Neural progenitor cell (in vitro differentiated cells): ENCODE measurements at regions not wholly inside any gene's neighbourhood (a gene's known extent, or its start where the extent isn't known, plus 50 kb on each side); places are given as distances from the start of the nearest gene placed in this dataset.
A peak's percentile ranks its signal among the peaks of the same experiment; 100 is the strongest.

Source experiments
- DNase-seq: peaks from one replicate; pipeline ENCODE4 v3.0.0-alpha.2; 2016; ENCODE audit warnings: low spot score
- H2AFZ ChIP-seq: fragments of 200-600 bp; sonication (generic); replicated peaks from 2 replicates; pipeline ENCODE4 v1.6.1; 2016; ENCODE audit warnings: antibody characterized with exemption
- H3F3A ChIP-seq: fragments of 200-600 bp; sonication (generic); 2 replicates; pipeline ENCODE4 v1.6.1; 2016; ENCODE audit warnings: antibody characterized with exemption, low read depth
- H3K27ac ChIP-seq: fragments of 200-600 bp; sonication (generic); 2 replicates; pipeline ENCODE4 v1.5.1; 2016; ENCODE audit warnings: mild to moderate bottlenecking
- H3K27me3 ChIP-seq: fragments of 200-600 bp; sonication (generic); 2 replicates; pipeline ENCODE4 v1.6.1; 2016; ENCODE audit warnings: mild to moderate bottlenecking, moderate library complexity
- H3K36me3 ChIP-seq: fragments of 200-600 bp; sonication (generic); 2 replicates; pipeline ENCODE4 v1.5.1; 2016
- H3K4me1 ChIP-seq: fragments of 200-600 bp; sonication (generic); 2 replicates; pipeline ENCODE4 v1.6.1; 2016; ENCODE audit warnings: mixed run types
- H3K4me2 ChIP-seq: fragments of 200-600 bp; sonication (generic); 2 replicates; pipeline ENCODE4 v1.6.1; 2016
- H3K4me3 ChIP-seq: fragments of 200-600 bp; sonication (generic); 2 replicates; pipeline ENCODE4 v1.5.1; 2016
- H3K79me2 ChIP-seq: fragments of 200-600 bp; sonication (generic); 2 replicates; pipeline ENCODE4 v1.6.1; 2016; ENCODE audit warnings: low read depth
- H3K9ac ChIP-seq: fragments of 200-600 bp; sonication (generic); 2 replicates; pipeline ENCODE4 v1.6.1; 2016
- H3K9me3 ChIP-seq: fragments of 200-600 bp; sonication (generic); 2 replicates; pipeline ENCODE4 v1.5.1; 2016; ENCODE audit warnings: low read depth
- H4K20me1 ChIP-seq: fragments of 200-600 bp; sonication (generic); 2 replicates; pipeline ENCODE4 v1.6.1; 2016; ENCODE audit warnings: low read depth
- H3K27ac Mint-ChIP-seq: 3 replicates; pipeline ENCODE4 v1.8.0; 2021; ENCODE audit warnings: mixed read lengths
- H3K27me3 Mint-ChIP-seq: 2 replicates; pipeline ENCODE4 v1.8.0; 2022; ENCODE audit warnings: low read depth, mild to moderate bottlenecking, inconsistent platforms, moderate library complexity, mixed read lengths; ENCODE audit not compliant: insufficient read depth
- H3K36me3 Mint-ChIP-seq: 3 replicates; pipeline ENCODE4 v1.8.0; 2021; ENCODE audit warnings: mixed read lengths
- H3K4me1 Mint-ChIP-seq: 3 replicates; pipeline ENCODE4 v1.8.0; 2021; ENCODE audit warnings: mixed read lengths
- H3K4me3 Mint-ChIP-seq: 3 replicates; pipeline ENCODE4 v1.8.0; 2021; ENCODE audit warnings: mild to moderate bottlenecking, moderate library complexity, mixed read lengths
- H3K9me3 Mint-ChIP-seq: 3 replicates; pipeline ENCODE4 v1.8.0; 2020; ENCODE audit warnings: mixed read lengths
- EZH2 ChIP-seq: fragments of 200-600 bp; sonication (generic); IDR thresholded peaks from 2 replicates; pipeline ENCODE4 v1.6.1; 2017; ENCODE audit warnings: antibody characterized with exemption, mild to moderate bottlenecking, moderate library complexity
- EZH2phosphoT487 ChIP-seq: fragments of 200-600 bp; sonication (generic); IDR thresholded peaks from 2 replicates; pipeline ENCODE4 v1.6.1; 2017; ENCODE audit warnings: antibody characterized with exemption
- TF ChIP-seq, protein P1 (sequence below): fragments of 200-600 bp; sonication (generic); IDR thresholded peaks from 2 replicates; pipeline ENCODE4 v1.5.1; 2017; ENCODE audit warnings: antibody characterized with exemption, mild to moderate bottlenecking

GRCh38 chr13:112132142-112132541 is 65.2 kb downstream of the SOX1 start:
- TF ChIP-seq, protein P1, sequence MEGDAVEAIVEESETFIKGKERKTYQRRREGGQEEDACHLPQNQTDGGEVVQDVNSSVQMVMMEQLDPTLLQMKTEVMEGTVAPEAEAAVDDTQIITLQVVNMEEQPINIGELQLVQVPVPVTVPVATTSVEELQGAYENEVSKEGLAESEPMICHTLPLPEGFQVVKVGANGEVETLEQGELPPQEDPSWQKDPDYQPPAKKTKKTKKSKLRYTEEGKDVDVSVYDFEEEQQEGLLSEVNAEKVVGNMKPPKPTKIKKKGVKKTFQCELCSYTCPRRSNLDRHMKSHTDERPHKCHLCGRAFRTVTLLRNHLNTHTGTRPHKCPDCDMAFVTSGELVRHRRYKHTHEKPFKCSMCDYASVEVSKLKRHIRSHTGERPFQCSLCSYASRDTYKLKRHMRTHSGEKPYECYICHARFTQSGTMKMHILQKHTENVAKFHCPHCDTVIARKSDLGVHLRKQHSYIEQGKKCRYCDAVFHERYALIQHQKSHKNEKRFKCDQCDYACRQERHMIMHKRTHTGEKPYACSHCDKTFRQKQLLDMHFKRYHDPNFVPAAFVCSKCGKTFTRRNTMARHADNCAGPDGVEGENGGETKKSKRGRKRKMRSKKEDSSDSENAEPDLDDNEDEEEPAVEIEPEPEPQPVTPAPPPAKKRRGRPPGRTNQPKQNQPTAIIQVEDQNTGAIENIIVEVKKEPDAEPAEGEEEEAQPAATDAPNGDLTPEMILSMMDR, result no peak
- TF ChIP-seq EZH2phosphoT487 (no peak), EZH2 (no peak)
- Mint-ChIP-seq H3K27ac (no peak overlapping the region), H3K9me3 (peaks cover 4% of the 10 kb centered on the region), H3K4me1 (peaks cover 27% of the 10 kb centered on the region), H3K36me3 (peaks cover 1% of the 10 kb centered on the region), H3K27me3 (peaks cover 5% of the 10 kb centered on the region), H3K4me3 (no peak overlapping the region)
- H3K36me3 ChIP-seq, result no peaks in the 10 kb centered on the region
- DNase-seq, result no peak
- no peaks in the 10 kb centered on the region for H3F3A ChIP-seq
- no peak overlapping the region for H3K4me2 ChIP-seq
- H3K27me3 ChIP-seq, result no peaks in the 10 kb centered on the region
- no peaks in the 10 kb centered on the region for H3K79me2 ChIP-seq
- no peak overlapping the region for H3K4me3 ChIP-seq
- H4K20me1 ChIP-seq, result no peaks in the 10 kb centered on the region
- H3K9me3 ChIP-seq, result no peaks in the 10 kb centered on the region
- no peak overlapping the region for H2AFZ ChIP-seq
- H3K9ac ChIP-seq, result no peak overlapping the region
- no peak overlapping the region for H3K27ac ChIP-seq
- H3K4me1 ChIP-seq, result no peaks in the 10 kb centered on the region

DNA sequence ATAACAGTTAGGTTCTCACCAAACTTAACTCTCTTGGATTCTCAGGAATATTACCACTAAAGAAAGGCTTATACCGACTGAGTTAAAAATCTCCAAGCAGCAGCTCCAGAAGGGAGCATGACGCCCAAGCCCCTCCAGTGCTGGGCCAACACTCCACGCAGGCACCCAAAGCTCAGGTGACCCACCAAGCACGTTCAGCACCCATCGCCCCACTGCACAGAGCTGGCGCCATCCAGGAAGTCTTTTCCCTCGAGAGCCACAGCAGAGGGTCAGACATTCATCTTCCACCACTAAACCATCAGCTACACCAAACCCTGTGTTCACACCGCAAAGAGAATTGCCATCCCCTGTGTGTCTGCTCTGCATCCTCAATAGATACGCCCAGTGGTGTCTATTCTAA is 65.7 kb downstream of the SOX1 start:
- H2AFZ ChIP-seq, result no peak overlapping the region
- no peaks in the 10 kb centered on the region for H3K4me1 ChIP-seq
- no peak overlapping the region for H3K9ac ChIP-seq
- Mint-ChIP-seq H3K27me3 (peaks cover 5% of the 10 kb centered on the region), H3K27ac (peak overlapping the region; percentile 60), H3K4me1 (peaks cover 27% of the 10 kb centered on the region), H3K4me3 (no peak overlapping the region), H3K36me3 (no peaks in the 10 kb centered on the region), H3K9me3 (peaks cover 2% of the 10 kb centered on the region)
- H3K4me2 ChIP-seq, result no peak overlapping the region
- H3F3A ChIP-seq, result no peaks in the 10 kb centered on the region
- no peaks in the 10 kb centered on the region for H4K20me1 ChIP-seq
- no peaks in the 10 kb centered on the region for H3K9me3 ChIP-seq
- TF ChIP-seq, protein P1, result no peak
- no peak for TF ChIP-seq EZH2phosphoT487
- TF ChIP-seq EZH2, result no peak
- no peaks in the 10 kb centered on the region for H3K27me3 ChIP-seq
- no peaks in the 10 kb centered on the region for H3K36me3 ChIP-seq
- H3K4me3 ChIP-seq, result no peak overlapping the region
- DNase-seq, result no peak
- no peak overlapping the region for H3K27ac ChIP-seq
- H3K79me2 ChIP-seq, result no peaks in the 10 kb centered on the region

DNA sequence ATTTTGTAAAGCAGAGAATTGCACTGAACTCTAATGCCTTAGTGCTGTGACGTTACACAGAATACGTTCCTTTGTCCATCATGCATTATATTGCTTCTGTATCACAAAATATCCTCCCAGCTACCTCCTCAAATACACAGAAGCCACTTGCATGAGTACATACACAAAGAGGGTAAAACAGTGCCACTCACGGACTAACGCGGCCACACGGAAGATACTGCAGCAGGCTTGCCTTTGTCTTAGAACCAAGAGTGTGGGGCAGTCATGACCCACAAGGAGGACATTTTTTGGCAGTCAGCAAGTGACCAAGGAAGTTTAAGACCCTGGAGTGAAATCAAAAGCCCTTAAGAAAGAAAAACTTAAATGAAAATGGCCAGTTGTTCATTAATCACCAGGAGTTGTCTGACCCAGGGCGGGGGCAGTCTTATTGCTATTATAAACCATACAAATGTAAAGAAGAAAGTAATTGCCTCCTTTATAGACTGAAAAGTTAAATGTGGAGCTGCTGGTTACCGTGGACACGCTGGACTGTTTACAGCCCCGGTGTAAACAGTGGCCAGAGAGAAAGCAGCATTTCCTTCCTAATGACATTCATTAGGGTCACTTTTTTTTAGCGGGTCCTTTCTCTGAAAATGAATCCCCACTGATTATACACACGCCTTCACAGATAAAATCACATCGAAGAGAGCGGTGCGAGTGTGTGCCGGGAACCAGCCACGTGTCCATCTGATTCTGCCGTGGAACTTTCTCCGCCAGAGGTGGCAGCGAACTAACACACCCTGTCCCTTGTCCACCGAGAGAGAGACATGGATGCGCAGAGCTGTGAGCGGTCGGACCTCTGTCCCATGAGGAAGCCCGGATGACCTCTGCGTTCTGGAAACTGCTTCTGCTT is 66.8 kb downstream of the SOX1 start:
- H3K4me1 ChIP-seq, result peaks cover 6% of the 10 kb centered on the region
- DNase-seq, result no peak
- H3K27ac ChIP-seq, result no peak overlapping the region
- H3K27me3 ChIP-seq, result no peaks in the 10 kb centered on the region
- H3K27me3 Mint-ChIP-seq, result peaks cover 5% of the 10 kb centered on the region
- peak overlapping the region; percentile 78 for H3K27ac Mint-ChIP-seq
- H3K4me3 ChIP-seq, result no peak overlapping the region
- H3K4me3 Mint-ChIP-seq, result peak overlapping the region; percentile 2
- no peaks in the 10 kb centered on the region for H4K20me1 ChIP-seq
- no peaks in the 10 kb centered on the region for H3K9me3 ChIP-seq
- no peaks in the 10 kb centered on the region for H3K36me3 Mint-ChIP-seq
- TF ChIP-seq EZH2phosphoT487, result no peak
- TF ChIP-seq EZH2, result no peak
- TF ChIP-seq, protein P1, result no peak
- H2AFZ ChIP-seq, result no peak overlapping the region
- H3F3A ChIP-seq, result no peaks in the 10 kb centered on the region
- no peak overlapping the region for H3K9ac ChIP-seq
- peaks cover 2% of the 10 kb centered on the region for H3K9me3 Mint-ChIP-seq
- no peaks in the 10 kb centered on the region for H3K36me3 ChIP-seq
- peaks cover 37% of the 10 kb centered on the region for H3K4me1 Mint-ChIP-seq
- H3K4me2 ChIP-seq, result no peak overlapping the region
- H3K79me2 ChIP-seq, result no peaks in the 10 kb centered on the region
